ENCODE measurements at regions not wholly inside any gene's neighbourhood (a gene's known extent, or its start where the extent isn't known, plus 50 kb on each side); places are given as distances from the start of the nearest gene placed in this dataset.

DNA sequence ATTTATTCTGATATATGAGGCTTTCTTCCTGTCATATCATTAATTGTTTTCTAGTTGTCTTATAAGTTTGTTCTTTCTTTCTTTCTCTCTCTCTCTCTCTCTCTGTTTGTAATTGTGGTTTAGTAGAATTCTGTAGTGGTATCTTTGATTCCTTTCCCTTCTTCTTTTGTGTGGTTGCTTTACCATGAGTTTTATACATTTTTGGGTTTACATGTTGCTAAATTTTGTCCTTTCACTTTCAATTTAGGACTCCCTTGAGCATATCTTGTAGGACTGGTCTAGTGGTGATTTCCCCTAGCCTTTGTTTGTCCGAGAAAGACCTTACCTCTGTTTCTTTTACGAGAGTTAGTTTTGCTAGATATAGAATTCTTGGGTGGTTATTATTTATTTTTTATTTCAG lies 162.3 kb upstream of the CHRM3 start:
- ATAC-seq, result no peak
- Histone ChIP-seq H3K9me3 (ENCODE audit: low read length) (peaks cover 96% of the 10 kb centered on the region), H3K36me3 (replicated peaks in 1 of 2; ENCODE audit: control insufficient read depth in 1 of 2, insufficient read depth in 2 of 2, low read length in 2 of 2) (no peaks in the 10 kb centered on the region), H3K9ac (ENCODE audit: insufficient read depth, low read depth, low read length) (no peak overlapping the region), H3K79me2 (ENCODE audit: insufficient read depth, low read length) (no peaks in the 10 kb centered on the region), H4K20me1 (ENCODE audit: insufficient read depth, low read length) (no peaks in the 10 kb centered on the region), H3K27ac (ENCODE audit: extremely low read length, insufficient read depth, low read length) (no peak overlapping the region), H3K4me1 (ENCODE audit: insufficient read depth, low read length) (no peaks in the 10 kb centered on the region), H3K27me3 (ENCODE audit: control insufficient read depth in 1 of 2, insufficient read depth in 2 of 2, low read length in 2 of 2) (no peaks in the 10 kb centered on the region), H2AFZ (ENCODE audit: low read length) (no peak overlapping the region), H3K4me2 (ENCODE audit: low read depth, low read length) (no peak overlapping the region), H3K4me3 (replicated peaks in 1 of 3; ENCODE audit: insufficient read depth in 1 of 3, low read depth in 2 of 3, low read length in 3 of 3) (no peak overlapping the region)
- POLR2A ChIA-PET, result no interaction called here
- in situ Hi-C loops (cut with HindIII; ENCODE audit: extremely low pct_ligation_motif_present, low pct_unique_long_range_greater_than_20kb) (no loop called here), intact Hi-C loops (cut with micrococcal nuclease; ENCODE audit: unreplicated experiment) (no loop called here)
- CTCF ChIA-PET (ENCODE audit: low intra/inter-chr PET ratio, low total read pairs), result no interaction called here
- no peak for FAIRE-seq
- 5% methylated on average over 2 of the region's 2 CpGs for WGBS (ENCODE audit: low lambda C conversion rate)
- BruUV-seq (replicated peaks), result no TSS peak
- no peak for DNase-seq (ENCODE audit: low spot score)
- TF ChIP-seq ZNF441 (CRISPR knock-in tag; IDR thresholded peaks at IDR 0.05; ENCODE audit: borderline replicate concordance) (no peak), GABPB1 (CRISPR knock-in tag; IDR thresholded peaks at IDR 0.05) (no peak), ZNF24 (IDR thresholded peaks at IDR 0.05) (no peak), ZNF557 (CRISPR knock-in tag; IDR thresholded peaks at IDR 0.05) (no peak), ATF7 (IDR thresholded peaks at IDR 0.05) (no peak), ATF7 (CRISPR knock-in tag; IDR thresholded peaks at IDR 0.05) (no peak), NCOA1 (CRISPR knock-in tag; IDR thresholded peaks at IDR 0.05) (no peak), EP300 (IDR thresholded peaks at IDR 0.05; ENCODE audit: low read depth in 2 of 2, low read length in 2 of 2) (no peak), EP300 (CRISPR knock-in tag; IDR thresholded peaks at IDR 0.05; ENCODE audit: borderline replicate concordance) (no peak), MAF1 (CRISPR knock-in tag; IDR thresholded peaks at IDR 0.05; ENCODE audit: borderline replicate concordance) (no peak), ZNF546 (CRISPR knock-in tag; conservative IDR thresholded peaks at IDR 0.05) (no peak), ZNF75D (CRISPR knock-in tag; IDR thresholded peaks at IDR 0.05; ENCODE audit: borderline replicate concordance) (no peak), CEBPB (IDR thresholded peaks at IDR 0.05; ENCODE audit: borderline replicate concordance, low read depth, low read length) (no peak), WIZ (CRISPR knock-in tag; IDR thresholded peaks at IDR 0.05) (no peak), NR1H2 (CRISPR knock-in tag; IDR thresholded peaks at IDR 0.05; ENCODE audit: borderline replicate concordance, low read depth) (no peak)
- TF ChIP-seq, protein P1, sequence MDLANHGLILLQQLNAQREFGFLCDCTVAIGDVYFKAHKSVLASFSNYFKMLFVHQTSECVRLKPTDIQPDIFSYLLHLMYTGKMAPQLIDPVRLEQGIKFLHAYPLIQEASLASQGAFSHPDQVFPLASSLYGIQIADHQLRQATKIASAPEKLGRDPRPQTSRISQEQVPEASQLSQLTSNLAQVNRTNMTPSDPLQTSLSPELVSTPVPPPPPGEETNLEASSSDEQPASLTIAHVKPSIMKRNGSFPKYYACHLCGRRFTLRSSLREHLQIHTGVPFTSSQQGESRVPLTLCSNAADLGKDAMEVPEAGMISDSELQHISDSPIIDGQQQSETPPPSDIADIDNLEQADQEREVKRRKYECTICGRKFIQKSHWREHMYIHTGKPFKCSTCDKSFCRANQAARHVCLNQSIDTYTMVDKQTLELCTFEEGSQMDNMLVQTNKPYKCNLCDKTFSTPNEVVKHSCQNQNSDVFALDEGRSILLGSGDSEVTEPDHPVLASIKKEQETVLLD (CRISPR knock-in tag; IDR thresholded peaks at IDR 0.05; ENCODE audit: low read depth), result no peak
- TF ChIP-seq, protein P2, sequence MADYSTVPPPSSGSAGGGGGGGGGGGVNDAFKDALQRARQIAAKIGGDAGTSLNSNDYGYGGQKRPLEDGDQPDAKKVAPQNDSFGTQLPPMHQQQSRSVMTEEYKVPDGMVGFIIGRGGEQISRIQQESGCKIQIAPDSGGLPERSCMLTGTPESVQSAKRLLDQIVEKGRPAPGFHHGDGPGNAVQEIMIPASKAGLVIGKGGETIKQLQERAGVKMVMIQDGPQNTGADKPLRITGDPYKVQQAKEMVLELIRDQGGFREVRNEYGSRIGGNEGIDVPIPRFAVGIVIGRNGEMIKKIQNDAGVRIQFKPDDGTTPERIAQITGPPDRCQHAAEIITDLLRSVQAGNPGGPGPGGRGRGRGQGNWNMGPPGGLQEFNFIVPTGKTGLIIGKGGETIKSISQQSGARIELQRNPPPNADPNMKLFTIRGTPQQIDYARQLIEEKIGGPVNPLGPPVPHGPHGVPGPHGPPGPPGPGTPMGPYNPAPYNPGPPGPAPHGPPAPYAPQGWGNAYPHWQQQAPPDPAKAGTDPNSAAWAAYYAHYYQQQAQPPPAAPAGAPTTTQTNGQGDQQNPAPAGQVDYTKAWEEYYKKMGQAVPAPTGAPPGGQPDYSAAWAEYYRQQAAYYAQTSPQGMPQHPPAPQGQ (CRISPR knock-in tag; IDR thresholded peaks at IDR 0.05; ENCODE audit: borderline replicate concordance), result no peak
- TF ChIP-seq, protein P3, sequence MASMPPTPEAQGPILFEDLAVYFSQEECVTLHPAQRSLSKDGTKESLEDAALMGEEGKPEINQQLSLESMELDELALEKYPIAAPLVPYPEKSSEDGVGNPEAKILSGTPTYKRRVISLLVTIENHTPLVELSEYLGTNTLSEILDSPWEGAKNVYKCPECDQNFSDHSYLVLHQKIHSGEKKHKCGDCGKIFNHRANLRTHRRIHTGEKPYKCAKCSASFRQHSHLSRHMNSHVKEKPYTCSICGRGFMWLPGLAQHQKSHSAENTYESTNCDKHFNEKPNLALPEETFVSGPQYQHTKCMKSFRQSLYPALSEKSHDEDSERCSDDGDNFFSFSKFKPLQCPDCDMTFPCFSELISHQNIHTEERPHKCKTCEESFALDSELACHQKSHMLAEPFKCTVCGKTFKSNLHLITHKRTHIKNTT (CRISPR knock-in tag; IDR thresholded peaks at IDR 0.05), result no peak
- TF ChIP-seq, protein P4, sequence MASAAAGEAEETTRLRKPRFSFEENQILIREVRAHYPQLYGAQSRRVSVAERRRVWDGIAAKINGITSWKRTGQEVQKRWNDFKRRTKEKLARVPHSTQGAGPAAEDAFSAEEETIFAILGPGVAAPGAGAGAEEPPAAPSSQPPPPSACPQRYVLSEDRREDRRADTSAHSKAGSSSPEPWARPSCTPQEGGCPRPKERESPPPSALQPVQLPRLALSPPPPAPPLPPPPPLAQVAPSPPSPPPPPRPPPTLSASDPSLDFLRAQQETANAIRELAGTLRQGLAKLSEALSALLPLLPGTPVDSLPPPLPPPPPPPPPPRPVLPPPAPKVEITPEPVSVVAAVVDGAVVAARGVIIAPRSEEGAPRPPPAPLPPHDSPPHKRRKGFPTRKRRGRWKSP (CRISPR knock-in tag; IDR thresholded peaks at IDR 0.05), result no peak
- TF ChIP-seq, protein P5, sequence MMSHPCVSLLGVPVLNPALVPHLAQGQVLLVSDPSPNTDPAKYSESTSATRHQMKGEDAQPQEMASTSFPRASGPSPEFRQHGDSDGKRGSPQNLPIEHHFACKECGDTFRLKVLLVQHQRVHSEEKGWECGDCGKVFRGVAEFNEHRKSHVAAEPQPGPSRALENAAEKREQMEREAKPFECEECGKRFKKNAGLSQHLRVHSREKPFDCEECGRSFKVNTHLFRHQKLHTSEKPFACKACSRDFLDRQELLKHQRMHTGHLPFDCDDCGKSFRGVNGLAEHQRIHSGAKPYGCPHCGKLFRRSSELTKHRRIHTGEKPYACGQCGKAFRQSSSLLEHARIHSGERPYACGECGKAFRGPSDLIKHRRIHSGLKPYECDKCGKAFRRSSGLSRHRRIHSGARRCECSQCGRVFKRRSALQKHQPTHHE (CRISPR knock-in tag; IDR thresholded peaks at IDR 0.05; ENCODE audit: borderline replicate concordance), result no peak
